ENCODE measurements at regions not wholly inside any gene's neighbourhood (a gene's known extent, or its start where the extent isn't known, plus 50 kb on each side); places are given as distances from the start of the nearest gene placed in this dataset.
A peak's percentile ranks its signal among the peaks of the same experiment; 100 is the strongest.
"Not testable (repeated sequence)": the region's sequence is repeated elsewhere in the genome, so short reads cannot be mapped to it uniquely, and the experiment has no call there.

DNA sequence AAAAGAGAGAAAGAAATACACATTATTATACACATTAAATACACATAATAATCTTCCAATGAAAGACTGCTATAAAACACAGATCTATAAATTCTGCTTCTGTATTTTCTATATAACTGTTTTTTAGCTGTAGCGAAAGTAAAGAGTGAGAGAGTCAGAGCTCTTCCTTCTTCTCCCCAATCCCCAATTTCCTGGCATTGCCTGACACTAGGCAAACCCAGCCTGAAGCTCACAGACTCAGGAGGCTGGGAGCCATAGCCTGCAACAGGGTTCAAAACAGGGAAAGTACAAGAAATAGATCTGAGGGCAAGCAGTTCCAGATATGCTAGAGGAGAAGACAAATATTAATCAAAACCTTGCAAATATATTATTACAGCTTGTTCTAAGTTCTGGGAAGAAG lies 201.6 kb downstream of the HNRNPD start:
- no peak overlapping the region for H3K27ac ChIP-seq
- H3K9me3 ChIP-seq (replicated peaks), result no peaks in the 10 kb centered on the region

DNA sequence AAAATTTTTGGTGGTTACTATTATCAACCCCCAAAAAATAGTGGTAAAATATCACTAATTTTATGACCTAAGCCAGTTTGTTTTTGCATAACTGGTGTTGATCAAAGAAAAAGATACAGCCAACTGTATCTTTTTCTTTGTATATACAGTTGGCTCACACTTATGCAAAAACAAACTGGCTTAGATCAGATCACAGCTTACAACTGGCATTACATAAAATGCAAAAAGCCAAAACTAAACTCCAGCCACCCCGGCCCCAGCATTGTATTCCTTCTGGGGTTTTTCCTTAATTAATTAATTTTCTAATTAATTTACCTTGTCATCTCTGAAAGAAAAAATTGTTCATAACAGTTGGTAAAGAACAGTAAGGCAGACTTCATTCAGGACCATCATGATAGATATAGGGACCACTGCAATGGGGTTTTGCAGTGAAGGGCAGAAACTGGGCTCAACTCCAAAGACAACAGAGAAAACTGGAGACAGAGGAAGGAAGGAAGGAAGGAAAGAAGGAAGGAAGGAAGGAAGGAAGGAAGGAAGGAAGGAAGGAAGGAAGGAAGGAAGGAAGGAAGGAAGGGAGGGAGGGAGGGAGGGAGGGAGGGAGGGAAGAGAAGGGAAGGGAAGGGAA lies 202.1 kb downstream of the HNRNPD start:
- no peak for DNase-seq
- no peak overlapping the region for H3K27ac ChIP-seq
- H3K27me3 ChIP-seq, result no peaks in the 10 kb centered on the region
- no peaks in the 10 kb centered on the region for H3K36me3 ChIP-seq
- H3K9me3 ChIP-seq (replicated peaks), result no peaks in the 10 kb centered on the region
- H3K4me3 ChIP-seq, result no peak overlapping the region
- H3K4me1 ChIP-seq, result no peaks in the 10 kb centered on the region

More for the DNA sequence above, 201.6 kb downstream of the HNRNPD start:
- Histone ChIP-seq H3K27me3 (no peaks in the 10 kb centered on the region), H3K4me1 (no peaks in the 10 kb centered on the region), H3K4me3 (no peak overlapping the region), H3K36me3 (no peaks in the 10 kb centered on the region)
- DNase-seq, result no peak

DNA sequence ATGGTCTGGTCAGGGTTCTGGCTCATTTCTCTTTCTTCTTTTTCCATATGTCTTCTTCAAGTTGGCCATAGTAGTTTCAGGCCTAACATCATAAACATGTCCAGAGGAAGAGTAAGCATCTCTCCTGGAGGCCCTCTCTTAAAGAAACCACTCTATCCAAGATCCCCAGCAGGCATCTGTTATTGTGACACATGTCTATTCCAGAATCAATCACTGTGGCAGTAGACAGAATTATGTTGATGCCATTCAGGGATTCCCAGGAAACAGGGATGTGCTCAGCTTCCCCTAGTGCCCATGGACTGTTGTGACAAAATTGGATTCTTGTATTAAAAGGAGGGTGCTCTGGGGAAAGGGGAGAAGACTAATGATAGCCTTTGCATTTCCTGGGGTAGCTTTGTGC lies 224.0 kb downstream of the HNRNPD start:
- Histone ChIP-seq H3K4me1 (no peaks in the 10 kb centered on the region), H3K27ac (no peak overlapping the region), H3K36me3 (no peaks in the 10 kb centered on the region)

DNA sequence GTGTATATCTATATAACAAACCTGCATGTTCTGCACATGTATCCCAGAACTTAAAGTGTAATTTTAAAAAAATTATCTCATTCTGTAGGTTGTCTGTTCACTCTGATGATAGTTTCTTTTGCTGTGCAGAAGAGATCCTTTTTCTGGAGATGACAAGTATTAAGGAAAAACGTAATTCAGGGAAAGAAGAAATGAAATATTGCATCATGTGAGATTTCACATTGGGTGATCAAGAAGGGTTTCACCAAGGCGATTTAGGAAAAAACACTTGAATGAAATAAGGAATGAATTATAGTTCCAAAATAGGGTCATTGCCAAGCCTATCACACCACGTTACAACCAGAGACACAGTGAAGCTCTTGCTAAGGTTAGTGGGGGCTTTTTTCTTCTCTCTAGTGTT lies 227.9 kb downstream of the HNRNPD start:
- Histone ChIP-seq H3K27me3 (no peaks in the 10 kb centered on the region), H3K27ac (no peak overlapping the region), H3K9me3 (replicated peaks) (no peaks in the 10 kb centered on the region), H3K4me1 (no peaks in the 10 kb centered on the region), H3K4me3 (no peak overlapping the region), H3K36me3 (no peaks in the 10 kb centered on the region)
- no peak for DNase-seq

More for the DNA sequence above, 224.0 kb downstream of the HNRNPD start:
- H3K9me3 ChIP-seq (replicated peaks), result no peaks in the 10 kb centered on the region
- no peak overlapping the region for H3K4me3 ChIP-seq
- no peak for DNase-seq
- H3K27me3 ChIP-seq, result no peaks in the 10 kb centered on the region

DNA sequence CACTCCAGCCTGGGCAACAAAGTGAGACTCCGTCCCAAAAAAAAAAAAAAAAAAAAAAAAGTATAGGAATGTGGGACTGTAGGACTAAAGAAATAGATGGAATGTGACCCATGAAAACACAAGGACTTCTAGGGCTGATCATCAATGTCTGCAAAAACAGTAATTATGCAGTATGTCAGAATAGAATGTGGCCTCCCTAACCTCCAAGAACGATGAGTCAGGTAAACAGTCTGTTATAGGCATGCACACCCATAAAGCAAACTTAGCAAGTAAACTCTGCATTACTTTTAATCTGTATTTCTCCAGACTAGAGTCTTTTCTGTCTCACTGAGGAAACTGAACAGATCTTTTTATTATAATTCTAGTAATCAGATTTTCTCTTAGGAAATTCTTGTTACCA lies 233.4 kb downstream of the HNRNPD start:
- no peaks in the 10 kb centered on the region for H3K36me3 ChIP-seq
- H3K4me1 ChIP-seq, result no peaks in the 10 kb centered on the region
- no peak overlapping the region for H3K27ac ChIP-seq
- no peak for DNase-seq
- no peaks in the 10 kb centered on the region for H3K27me3 ChIP-seq
- no peaks in the 10 kb centered on the region for H3K9me3 ChIP-seq (replicated peaks)
- no peak overlapping the region for H3K4me3 ChIP-seq

DNA sequence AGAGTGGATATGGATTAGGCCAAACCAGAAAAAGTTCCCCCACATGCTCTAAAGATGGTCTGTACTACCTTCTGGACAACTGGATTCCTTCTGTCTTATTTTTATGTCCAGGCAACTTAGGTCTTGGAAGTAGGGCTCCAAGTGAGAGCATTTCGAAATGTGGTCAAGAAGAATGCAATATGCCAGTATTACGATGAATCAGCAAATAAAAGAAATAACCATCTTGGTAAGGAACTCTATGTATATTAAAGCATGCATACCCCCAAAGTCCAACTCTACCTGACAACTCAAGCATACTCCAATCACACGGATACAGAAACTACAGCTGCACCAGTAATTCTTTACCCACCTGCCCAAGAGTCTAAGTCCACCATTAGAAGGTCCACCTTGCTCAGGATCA lies 234.5 kb downstream of the HNRNPD start:
- DNase-seq, result no peak
- Histone ChIP-seq H3K9me3 (replicated peaks) (no peaks in the 10 kb centered on the region), H3K36me3 (no peaks in the 10 kb centered on the region), H3K27me3 (no peaks in the 10 kb centered on the region), H3K4me1 (no peaks in the 10 kb centered on the region), H3K4me3 (no peak overlapping the region), H3K27ac (no peak overlapping the region)

DNA sequence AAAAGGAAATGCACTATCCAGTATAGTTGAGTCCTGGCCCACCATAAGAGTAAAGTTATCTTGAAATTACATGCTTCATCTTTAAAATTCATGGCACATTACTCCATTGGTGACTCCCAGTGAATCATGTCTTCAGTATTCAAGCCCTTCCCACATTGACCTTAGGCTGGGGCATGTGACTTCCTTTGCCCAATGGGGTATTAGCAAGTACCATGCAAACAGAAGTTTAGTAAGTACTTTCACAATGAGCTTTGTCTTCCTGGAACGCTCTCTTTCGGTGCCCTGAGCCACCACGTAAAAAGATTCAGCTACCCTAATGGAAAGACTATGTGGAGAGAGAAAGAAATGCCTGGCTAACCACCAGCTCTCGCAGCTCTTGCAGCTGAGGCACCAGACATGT lies 235.4 kb downstream of the HNRNPD start:
- DNase-seq, result no peak
- Histone ChIP-seq H3K4me3 (no peak overlapping the region), H3K4me1 (no peaks in the 10 kb centered on the region)

DNA sequence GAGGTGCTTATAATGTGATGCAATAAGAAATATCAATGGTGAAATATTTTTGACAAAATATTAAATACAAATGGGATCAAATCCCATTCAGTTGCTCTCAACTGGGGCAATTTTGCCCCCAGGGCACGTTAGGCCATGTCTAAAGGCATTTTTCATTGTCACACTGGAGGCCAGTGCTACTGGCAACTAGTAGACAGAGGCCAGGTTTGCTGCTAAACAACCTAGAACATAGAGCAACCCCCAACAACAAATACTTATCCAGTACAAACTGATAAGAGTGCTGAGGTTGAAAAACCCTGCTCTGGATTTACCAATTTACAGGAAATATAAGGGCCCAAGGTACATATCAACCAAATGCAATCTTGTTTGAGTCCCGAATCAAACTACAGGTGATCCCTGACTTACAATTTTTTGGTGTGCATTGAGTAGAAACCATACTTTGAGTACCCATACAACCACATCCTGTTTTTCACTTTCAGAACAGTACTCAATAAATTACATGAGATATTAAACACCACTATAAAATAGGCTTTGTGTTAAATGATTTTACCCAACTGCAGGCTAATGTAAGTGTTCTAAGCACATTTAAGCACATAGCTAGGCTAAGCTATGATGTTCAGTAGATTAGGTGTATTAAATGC lies 237.5 kb downstream of the HNRNPD start:
- Histone ChIP-seq H3K4me1 (no peaks in the 10 kb centered on the region), H3K27ac (no peak overlapping the region), H3K36me3 (no peaks in the 10 kb centered on the region), H3K27me3 (no peaks in the 10 kb centered on the region), H3K4me3 (no peak overlapping the region), H3K9me3 (replicated peaks) (no peaks in the 10 kb centered on the region)
- DNase-seq, result no peak

More for the DNA sequence above, 235.4 kb downstream of the HNRNPD start:
- no peaks in the 10 kb centered on the region for H3K27me3 ChIP-seq
- H3K9me3 ChIP-seq (replicated peaks), result no peaks in the 10 kb centered on the region
- H3K27ac ChIP-seq, result no peak overlapping the region
- no peaks in the 10 kb centered on the region for H3K36me3 ChIP-seq

DNA sequence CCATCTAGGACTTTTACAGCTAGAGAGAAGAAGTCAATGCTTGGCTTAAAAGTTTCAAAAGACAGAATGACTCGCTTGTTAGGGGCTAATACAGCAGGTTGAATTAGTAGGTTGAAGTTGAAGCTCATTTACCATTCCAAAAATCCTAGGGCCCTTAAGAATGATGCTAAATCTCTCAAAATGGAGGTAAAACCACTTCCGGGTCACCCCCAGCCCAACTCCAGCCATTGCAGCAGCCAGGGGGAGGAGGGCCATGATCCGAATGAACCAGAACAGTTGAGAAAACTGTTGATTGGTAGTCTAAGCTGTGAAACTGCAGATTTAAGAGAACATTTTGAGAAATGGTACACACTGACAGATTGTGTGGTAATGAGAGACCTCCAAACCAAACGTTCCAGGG lies 245.4 kb downstream of the HNRNPD start:
- Histone ChIP-seq H3K9me3 (replicated peaks) (no peaks in the 10 kb centered on the region), H3K36me3 (no peaks in the 10 kb centered on the region), H3K27me3 (no peaks in the 10 kb centered on the region), H3K4me1 (peaks cover 14% of the 10 kb centered on the region), H3K27ac (no peak overlapping the region), H3K4me3 (no peak overlapping the region)
- no peak for DNase-seq

DNA sequence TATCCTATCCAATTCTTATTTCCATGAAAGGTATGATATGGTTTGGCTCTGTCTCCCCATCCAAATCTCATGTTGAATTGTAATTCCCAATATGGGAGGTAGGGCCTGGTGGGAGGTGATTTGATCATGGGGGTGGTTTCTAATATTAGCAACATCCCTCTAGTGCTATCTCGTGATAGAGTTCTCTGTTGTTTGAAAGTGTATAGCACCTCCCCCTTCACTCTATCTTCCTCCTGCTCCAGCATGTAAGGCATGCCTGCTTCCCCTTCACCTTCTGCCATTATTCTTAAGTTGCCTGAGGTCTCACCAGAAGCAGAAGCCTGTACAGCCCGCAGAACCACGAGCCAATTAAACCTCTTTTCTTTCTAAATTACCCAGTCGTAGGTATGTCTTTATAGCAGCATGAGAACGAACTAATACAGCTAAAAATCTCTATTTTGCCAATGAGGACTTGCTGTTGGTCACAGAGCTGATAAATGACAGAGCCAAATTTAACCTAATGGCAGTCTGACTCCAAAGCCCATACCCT lies 247.2 kb downstream of the HNRNPD start:
- H3K27me3 ChIP-seq, result no peaks in the 10 kb centered on the region; the same call in 1 of the 2 replicates
- no peak for DNase-seq

DNA sequence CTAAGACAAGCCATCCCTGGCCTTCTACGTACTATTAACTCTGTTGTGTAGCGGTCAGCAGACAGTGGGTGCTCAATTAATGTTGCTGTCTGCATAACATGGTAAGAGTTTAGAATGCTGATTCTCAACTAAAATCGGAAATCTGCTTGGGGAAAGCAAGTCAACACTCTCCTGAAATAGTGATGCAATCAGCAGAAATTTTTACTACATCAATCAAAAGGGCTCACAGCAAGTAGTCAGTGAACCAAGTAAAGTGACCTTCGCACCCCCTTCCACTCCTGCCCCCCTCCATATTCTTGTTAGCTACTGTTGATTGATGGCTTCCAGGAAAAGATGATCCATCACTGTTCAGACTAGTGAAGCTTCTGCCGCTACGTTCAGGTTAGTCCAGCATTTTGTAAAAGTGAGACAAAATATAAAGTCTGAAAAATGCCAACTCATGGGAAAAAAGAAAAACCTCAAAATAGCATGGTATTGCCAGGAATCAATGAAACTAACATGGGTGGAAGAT lies 247.9 kb downstream of the HNRNPD start:
- DNase-seq, result no peak
- no peak overlapping the region for H3K27ac ChIP-seq
- H3K4me3 ChIP-seq, result no peak overlapping the region
- H3K36me3 ChIP-seq, result no peaks in the 10 kb centered on the region
- peaks cover 18% of the 10 kb centered on the region for H3K4me1 ChIP-seq
- H3K27me3 ChIP-seq, result no peaks in the 10 kb centered on the region; the same call in 1 of the 2 replicates
- no peaks in the 10 kb centered on the region for H3K9me3 ChIP-seq (replicated peaks)

More for the DNA sequence above, 247.2 kb downstream of the HNRNPD start:
- Histone ChIP-seq H3K9me3 (replicated peaks) (no peaks in the 10 kb centered on the region), H3K4me1 (peaks cover 18% of the 10 kb centered on the region), H3K27ac (no peak overlapping the region), H3K4me3 (no peak overlapping the region), H3K36me3 (no peaks in the 10 kb centered on the region)

DNA sequence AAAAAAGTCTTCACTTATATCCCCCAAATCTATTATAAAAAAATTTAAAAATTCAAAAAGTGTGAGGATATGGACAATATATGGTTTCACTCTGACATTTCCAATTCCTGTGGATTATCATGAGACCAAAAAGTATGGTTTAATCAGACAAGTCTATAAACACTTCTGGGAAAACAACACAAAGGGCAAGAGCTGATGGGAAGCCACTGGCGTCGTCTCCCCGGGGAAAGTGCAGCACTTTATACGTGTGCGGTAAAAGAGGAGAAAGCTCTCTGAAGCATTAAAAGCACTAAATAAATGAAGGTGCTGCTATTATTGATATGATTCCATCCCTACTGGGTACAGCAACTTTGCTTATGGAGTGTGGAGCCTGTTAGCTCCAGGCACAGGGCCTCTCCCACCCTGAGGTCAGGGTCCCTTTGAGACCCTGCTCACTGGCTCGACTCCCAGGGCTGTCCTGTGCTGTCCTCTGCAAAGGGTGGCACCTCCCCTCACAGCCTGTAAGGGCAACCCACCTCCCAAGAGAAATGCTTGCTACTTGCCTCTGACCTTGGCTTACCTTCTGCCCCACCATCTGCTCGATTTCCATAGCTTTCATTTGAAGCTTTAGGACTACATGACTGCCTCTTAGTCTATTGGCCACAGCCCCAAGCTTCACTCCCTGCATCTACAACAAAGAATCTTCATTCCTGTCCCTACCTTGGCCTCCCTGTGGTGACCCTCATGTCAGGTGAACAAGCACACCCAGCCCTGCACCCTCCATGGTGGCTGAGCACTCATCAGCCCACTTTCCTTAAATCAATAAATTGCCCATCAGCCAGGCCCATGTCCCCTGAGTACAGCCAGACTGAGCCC lies 248.6 kb downstream of the HNRNPD start:
- Histone ChIP-seq H3K36me3 (no peaks in the 10 kb centered on the region), H3K4me1 (peaks cover 18% of the 10 kb centered on the region), H3K27me3 (no peaks in the 10 kb centered on the region; the same call in 1 of the 2 replicates), H3K4me3 (no peak overlapping the region), H3K27ac (no peak overlapping the region), H3K9me3 (replicated peaks) (no peaks in the 10 kb centered on the region)
- no peak for DNase-seq

DNA sequence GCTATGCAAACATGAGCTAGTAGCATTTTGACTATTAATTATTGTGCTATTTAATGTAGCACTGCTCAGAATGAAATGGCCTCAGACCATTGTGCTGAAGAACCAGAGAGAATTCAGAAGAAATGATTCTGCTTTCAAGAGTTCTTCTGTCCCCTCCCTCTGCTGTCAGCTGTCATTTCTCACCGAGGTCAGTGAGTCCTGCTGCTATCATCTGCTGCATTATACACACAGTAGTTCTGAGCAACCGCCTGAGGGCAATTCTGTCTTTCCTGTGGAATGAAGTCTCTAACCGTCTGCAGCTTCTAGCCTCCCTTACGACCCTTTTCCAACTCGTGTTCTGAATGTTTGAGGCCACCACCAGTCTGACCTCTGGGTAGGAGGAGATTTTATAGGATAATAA lies 249.4 kb downstream of the HNRNPD start:
- peak; percentile 78 to 86 for DNase-seq
- Histone ChIP-seq H3K9me3 (replicated peaks) (no peaks in the 10 kb centered on the region), H3K27me3 (no peaks in the 10 kb centered on the region; the same call in 1 of the 2 replicates), H3K36me3 (no peaks in the 10 kb centered on the region), H3K4me3 (no peak overlapping the region), H3K4me1 (peaks cover 18% of the 10 kb centered on the region), H3K27ac (no peak overlapping the region)

DNA sequence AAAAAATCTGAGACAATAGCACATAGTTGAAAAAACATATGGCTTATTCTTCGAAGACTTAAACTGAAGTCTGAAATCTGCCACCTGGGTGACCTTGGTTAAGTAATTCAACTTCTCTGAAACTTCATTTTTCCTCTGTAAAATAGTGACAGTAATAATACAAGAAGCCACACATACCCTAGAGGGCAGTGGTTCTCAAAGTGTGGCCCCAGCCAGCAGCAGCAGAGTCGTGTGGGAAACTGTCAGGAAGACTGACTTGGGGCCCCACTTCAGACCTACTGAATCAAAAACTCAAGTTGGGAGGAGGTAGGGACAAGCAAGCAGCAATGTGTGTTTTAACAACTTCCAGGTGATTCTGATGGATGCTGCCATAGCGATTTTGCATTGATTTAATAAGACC lies 249.9 kb downstream of the HNRNPD start:
- H3K27me3 ChIP-seq, result no peaks in the 10 kb centered on the region; the same call in 1 of the 2 replicates
- peak in 1 of 2 experiments; percentile 47 for DNase-seq
- peak overlapping the region; percentile 11 for H3K27ac ChIP-seq
- peaks cover 18% of the 10 kb centered on the region for H3K4me1 ChIP-seq
- H3K4me3 ChIP-seq, result no peak overlapping the region
- H3K9me3 ChIP-seq (replicated peaks), result no peaks in the 10 kb centered on the region
- no peaks in the 10 kb centered on the region for H3K36me3 ChIP-seq

DNA sequence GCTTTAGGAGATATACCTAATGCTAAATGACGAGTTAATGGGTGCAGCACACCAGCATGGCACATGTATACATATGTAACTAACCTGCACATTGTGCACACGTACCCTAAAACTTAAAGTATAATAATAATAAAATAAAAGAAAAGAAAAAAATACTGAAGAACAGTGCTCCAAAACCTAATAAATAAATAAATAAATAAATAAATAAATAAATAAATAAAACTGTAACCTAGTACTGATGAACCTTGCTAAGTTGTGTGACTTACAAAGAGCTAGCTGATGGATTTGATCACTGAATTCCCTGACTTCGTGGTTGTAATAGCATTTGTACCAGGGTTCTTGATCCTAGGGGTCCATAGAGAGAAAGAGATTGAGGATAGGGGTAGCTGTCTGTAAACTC lies 258.6 kb downstream of the HNRNPD start:
- not testable (repeated sequence) for H3K4me3 ChIP-seq; H3K9me3 ChIP-seq (replicated peaks); H3K27ac ChIP-seq; DNase-seq; H3K27me3 ChIP-seq; H3K4me1 ChIP-seq; H3K36me3 ChIP-seq
